Natural killer cell (primary cell): ENCODE measurements at regions not wholly inside any gene's neighbourhood (a gene's known extent, or its start where the extent isn't known, plus 50 kb on each side); places are given as distances from the start of the nearest gene placed in this dataset.

ENCODE experiments used
- ATAC-seq, 3 donors: fragments of 150-1000 bp in 2 of 3; fragments of 200-7000 bp in 1 of 3; cut with Tn5 transposase; 1 replicate in 1 of 3; 2 replicates in 2 of 3; pipeline ENCODE4 v1.10.0; 2021; ENCODE audit warnings: mild to moderate bottlenecking in 2 of 3, moderate library complexity in 2 of 3
- DNase-seq, 2 donors: peaks; one replicate each; pipeline versions ENCODE4 v3.0.0 to v3.0.0-alpha.2; 2013 to 2021; ENCODE audit warnings: mixed read lengths in 1 of 2
- H3K27ac ChIP-seq: one replicate; pipeline ENCODE4 v1.5.1; 2013; ENCODE audit warnings: mild to moderate bottlenecking, low read length
- H3K27me3 ChIP-seq: one replicate; pipeline ENCODE4 v1.6.1; 2013; ENCODE audit warnings: low read length; ENCODE audit not compliant: control insufficient read depth, insufficient read depth
- H3K36me3 ChIP-seq: one replicate; pipeline ENCODE4 v1.6.1; 2013; ENCODE audit warnings: low read length; ENCODE audit not compliant: control insufficient read depth, insufficient read depth
- H3K4me1 ChIP-seq: one replicate; pipeline ENCODE4 v1.6.1; 2013; ENCODE audit warnings: low read length; ENCODE audit not compliant: control insufficient read depth, insufficient read depth
- H3K4me3 ChIP-seq: one replicate; pipeline ENCODE4 v1.5.1; 2013; ENCODE audit warnings: low read length
- H3K9me3 ChIP-seq: one replicate; pipeline ENCODE4 v1.6.1; 2013; ENCODE audit warnings: low read length; ENCODE audit not compliant: control insufficient read depth, insufficient read depth
- H3K27ac Mint-ChIP-seq, 2 donors: one replicate each; pipeline ENCODE4 v1.8.0; 2022; ENCODE audit warnings: mild to moderate bottlenecking in 2 of 2, mixed read lengths in 2 of 2, moderate library complexity in 1 of 2
- H3K27me3 Mint-ChIP-seq, 2 donors: one replicate each; pipeline ENCODE4 v1.8.0; 2022; ENCODE audit warnings: low read depth in 2 of 2, mixed read lengths in 2 of 2
- H3K36me3 Mint-ChIP-seq: one replicate; pipeline ENCODE4 v1.8.0; 2022; ENCODE audit warnings: mixed read lengths
- H3K4me1 Mint-ChIP-seq, 2 donors: one replicate each; pipeline ENCODE4 v1.8.0; 2022; ENCODE audit warnings: mixed read lengths in 2 of 2
- H3K4me3 Mint-ChIP-seq: one replicate; pipeline ENCODE4 v1.8.0; 2022; ENCODE audit warnings: mild to moderate bottlenecking, moderate library complexity, mixed read lengths
- H3K9me3 Mint-ChIP-seq, 2 donors: one replicate each; pipeline ENCODE4 v1.8.0; 2022; ENCODE audit warnings: mixed read lengths in 2 of 2
- CTCF ChIP-seq: fragments of 200-600 bp; IDR thresholded peaks from one replicate; pipeline ENCODE4 v1.8.0; 2022; ENCODE audit warnings: antibody characterized with exemption
- WGBS: methylation state at CpG from one replicate; pipeline ENCODE4 v1.1.7; 2013; ENCODE audit warnings: missing lambda C conversion rate; ENCODE audit not compliant: insufficient coverage; 5-methylcytosine and 5-hydroxymethylcytosine counted together
- intact Hi-C: fragments of 100-400 bp; cut with micrococcal nuclease; formaldehyde crosslinking; loops from one replicate; pipeline ENCODE4 v1.14.2; 2022

- Histone ChIP-seq H3K9me3 (no peaks in the 10 kb centered on the region), H3K4me1 (no peaks in the 10 kb centered on the region), H3K4me3 (no peak overlapping the region), H3K27me3 (no peaks in the 10 kb centered on the region), H3K36me3 (no peaks in the 10 kb centered on the region), H3K27ac (no peak overlapping the region)
- no peak for DNase-seq
- H3K4me3 Mint-ChIP-seq = no peak overlapping the region
- ATAC-seq = no peak
- TF ChIP-seq CTCF = no peak
- no peaks in the 10 kb centered on the region for H3K36me3 Mint-ChIP-seq
- WGBS = 75% methylated on average over 4 of the region's 6 CpGs
- intact Hi-C loops = no loop called here
- H3K27me3 Mint-ChIP-seq = peaks cover 21 to 22% of the 10 kb centered on the region in 2 donors
- H3K4me1 Mint-ChIP-seq = no peaks in the 10 kb centered on the region
- H3K27ac Mint-ChIP-seq = no peak overlapping the region
- H3K9me3 Mint-ChIP-seq = no peaks in the 10 kb centered on the region
These were observed 240.2 kb upstream of the SLC14A2 start for GRCh38 chr18:45374878-45375630.

GRCh38 chr18:45376193-45376592, 239.1 kb upstream of the SLC14A2 start:
- H3K36me3 Mint-ChIP-seq = no peaks in the 10 kb centered on the region
- no peak for TF ChIP-seq CTCF
- H3K4me3 Mint-ChIP-seq = no peak overlapping the region
- WGBS = 100% methylated on average over 2 of the region's 2 CpGs
- no peak for ATAC-seq
- Histone ChIP-seq H3K4me3 (no peak overlapping the region), H3K4me1 (no peaks in the 10 kb centered on the region), H3K9me3 (no peaks in the 10 kb centered on the region), H3K27ac (no peak overlapping the region), H3K27me3 (no peaks in the 10 kb centered on the region), H3K36me3 (no peaks in the 10 kb centered on the region)
- no peak overlapping the region for H3K27ac Mint-ChIP-seq
- peaks cover 11 to 18% of the 10 kb centered on the region in 2 donors for H3K27me3 Mint-ChIP-seq
- no peak for DNase-seq
- peaks cover 0 to 4% of the 10 kb centered on the region in 2 donors for H3K4me1 Mint-ChIP-seq
- intact Hi-C loops = no loop called here
- H3K9me3 Mint-ChIP-seq = no peaks in the 10 kb centered on the region

DNA sequence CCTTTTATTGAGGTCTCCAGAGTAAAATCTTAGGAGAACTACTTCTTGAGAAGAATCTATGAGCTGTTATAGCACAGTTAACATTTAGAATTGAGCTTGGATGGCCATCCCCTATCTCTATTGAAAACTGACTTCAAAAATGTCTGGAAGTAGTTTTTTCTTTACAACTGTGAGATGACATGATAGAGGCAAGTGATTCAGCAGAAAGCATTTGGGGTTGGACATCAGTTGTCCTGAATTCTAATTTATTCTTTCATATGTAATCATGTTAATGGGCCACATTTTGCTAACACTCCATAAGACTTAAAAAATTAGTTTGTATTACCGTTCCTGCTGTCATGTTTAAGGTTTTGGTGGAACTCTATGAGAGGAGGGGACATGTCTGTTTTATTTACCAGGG, 237.0 kb upstream of the SLC14A2 start:
- 83% methylated on average over 1 of the region's 1 CpG for WGBS
- H3K9me3 ChIP-seq = no peaks in the 10 kb centered on the region

More for the DNA sequence above, 237.0 kb upstream of the SLC14A2 start:
- no peak overlapping the region for H3K27ac Mint-ChIP-seq
- TF ChIP-seq CTCF = no peak
- Histone ChIP-seq H3K27me3 (no peaks in the 10 kb centered on the region), H3K27ac (no peak overlapping the region), H3K4me3 (no peak overlapping the region), H3K4me1 (no peaks in the 10 kb centered on the region), H3K36me3 (no peaks in the 10 kb centered on the region)
- no peaks in the 10 kb centered on the region for H3K9me3 Mint-ChIP-seq
- no peak overlapping the region for H3K4me3 Mint-ChIP-seq
- no peak for ATAC-seq
- H3K36me3 Mint-ChIP-seq = no peaks in the 10 kb centered on the region
- H3K4me1 Mint-ChIP-seq = peaks cover 0 to 13% of the 10 kb centered on the region in 2 donors
- intact Hi-C loops = no loop called here
- peaks cover 11 to 20% of the 10 kb centered on the region in 2 donors for H3K27me3 Mint-ChIP-seq
- DNase-seq = no peak
